GM19463 (cell line): ENCODE measurements at regions not wholly inside any gene's neighbourhood (a gene's known extent, or its start where the extent isn't known, plus 50 kb on each side); places are given as distances from the start of the nearest gene placed in this dataset.
"Not testable (repeated sequence)": the region's sequence is repeated elsewhere in the genome, so short reads cannot be mapped to it uniquely, and the experiment has no call there.

Experiments
- ATAC-seq: cut with Tn5 transposase; IDR thresholded peaks from one replicate; pipeline ENCODE4 v1.9.1; 2021; ENCODE audit warnings: mild to moderate bottlenecking, moderate library complexity; ENCODE audit not compliant: unreplicated experiment

- no peak for ATAC-seq
Measured at GRCh38 chr16:64370112-64370511, 751.8 kb downstream of the CDH11 start.

GRCh38 chr16:64365448-64365931 lies 756.4 kb downstream of the CDH11 start:
- no peak for ATAC-seq

GRCh38 chr16:64364894-64365293 lies 757.0 kb downstream of the CDH11 start:
- ATAC-seq = no peak

GRCh38 chr16:64364416-64364815 lies 757.4 kb downstream of the CDH11 start:
- no peak for ATAC-seq

- ATAC-seq = no peak
Measured at GRCh38 chr16:64364016-64364415, 757.8 kb downstream of the CDH11 start.

GRCh38 chr16:64363039-64363438 lies 758.8 kb downstream of the CDH11 start:
- ATAC-seq = no peak

- no peak for ATAC-seq
Measured at GRCh38 chr16:64362193-64362592, 759.7 kb downstream of the CDH11 start.

- no peak for ATAC-seq
Measured at GRCh38 chr16:64361753-64362152, 760.1 kb downstream of the CDH11 start.

- ATAC-seq = no peak
Measured at GRCh38 chr16:64358291-64358690, 763.6 kb downstream of the CDH11 start.

- no peak for ATAC-seq
Measured at GRCh38 chr16:64356267-64356666, 765.6 kb downstream of the CDH11 start.

GRCh38 chr16:64352246-64352645 lies 769.6 kb downstream of the CDH11 start:
- no peak for ATAC-seq

- ATAC-seq = no peak
Measured at GRCh38 chr16:64351121-64351520, 770.7 kb downstream of the CDH11 start.

- no peak for ATAC-seq
Measured at GRCh38 chr16:64346080-64346479, 775.8 kb downstream of the CDH11 start.

- ATAC-seq = no peak
Measured at GRCh38 chr16:64345142-64345541, 776.7 kb downstream of the CDH11 start.

- ATAC-seq = not testable (repeated sequence)
Measured at GRCh38 chr16:64343820-64344443, 777.9 kb downstream of the CDH11 start.

- no peak for ATAC-seq
Measured at GRCh38 chr16:64343061-64343819, 778.6 kb downstream of the CDH11 start.

- not testable (repeated sequence) for ATAC-seq
Measured at GRCh38 chr16:64341336-64341735, 780.5 kb downstream of the CDH11 start.

GRCh38 chr16:64339052-64339770 lies 782.7 kb downstream of the CDH11 start:
- no peak for ATAC-seq

- ATAC-seq = no peak
Measured at GRCh38 chr16:64321881-64322280, 800.0 kb downstream of the CDH11 start.

GRCh38 chr16:64321066-64321465 lies 800.8 kb downstream of the CDH11 start:
- no peak for ATAC-seq

GRCh38 chr16:64317601-64318000 lies 804.3 kb downstream of the CDH11 start:
- no peak for ATAC-seq

- ATAC-seq = no peak
Measured at GRCh38 chr16:64313726-64314125, 808.1 kb downstream of the CDH11 start.
